GM18868 (cell line): ENCODE measurements at regions not wholly inside any gene's neighbourhood (a gene's known extent, or its start where the extent isn't known, plus 50 kb on each side); places are given as distances from the start of the nearest gene placed in this dataset.

Experiments used
- ATAC-seq: cut with Tn5 transposase; IDR thresholded peaks from one replicate; pipeline ENCODE4 v1.9.1; 2021; ENCODE audit warnings: mild to moderate bottlenecking, moderate library complexity; ENCODE audit not compliant: unreplicated experiment

DNA sequence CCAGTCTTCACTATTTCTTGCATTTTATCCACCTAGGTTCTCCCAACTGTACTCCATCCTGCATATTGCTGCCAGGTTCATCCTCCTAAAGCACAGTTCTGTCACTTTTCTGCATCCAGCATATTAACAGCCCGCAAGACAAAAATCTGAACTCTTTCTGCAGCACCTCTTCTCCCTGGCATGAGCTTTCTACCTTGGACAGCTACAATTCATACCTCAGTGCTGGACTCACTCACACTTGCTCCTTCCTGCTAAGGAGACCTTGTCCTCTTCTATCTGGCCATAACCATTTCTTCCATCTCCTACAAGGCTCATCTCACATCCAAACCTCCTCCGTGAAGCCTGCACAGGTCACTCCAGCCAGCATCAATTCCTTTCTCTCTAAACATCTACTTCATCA is 170.1 kb upstream of the GRIP1 start:
- ATAC-seq = no peak

DNA sequence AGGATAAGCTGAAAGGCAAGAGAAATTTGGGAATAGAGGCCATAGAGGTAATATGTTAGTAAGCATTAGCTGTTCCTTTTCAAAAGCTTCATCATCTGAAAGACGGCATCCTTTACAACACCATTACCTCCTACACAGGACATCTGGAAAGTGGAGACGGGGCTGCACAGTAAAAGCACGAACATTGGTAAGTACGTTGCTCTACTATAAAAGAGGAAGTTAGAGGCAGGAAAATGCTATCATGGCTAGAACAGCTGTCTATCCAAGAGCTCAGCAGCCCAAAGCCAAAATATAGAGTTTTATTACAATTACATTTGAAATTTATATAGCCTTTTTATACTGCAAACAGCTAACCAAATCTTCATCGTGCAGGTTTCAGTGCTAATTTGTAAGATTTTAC is 172.3 kb upstream of the GRIP1 start:
- no peak for ATAC-seq

DNA sequence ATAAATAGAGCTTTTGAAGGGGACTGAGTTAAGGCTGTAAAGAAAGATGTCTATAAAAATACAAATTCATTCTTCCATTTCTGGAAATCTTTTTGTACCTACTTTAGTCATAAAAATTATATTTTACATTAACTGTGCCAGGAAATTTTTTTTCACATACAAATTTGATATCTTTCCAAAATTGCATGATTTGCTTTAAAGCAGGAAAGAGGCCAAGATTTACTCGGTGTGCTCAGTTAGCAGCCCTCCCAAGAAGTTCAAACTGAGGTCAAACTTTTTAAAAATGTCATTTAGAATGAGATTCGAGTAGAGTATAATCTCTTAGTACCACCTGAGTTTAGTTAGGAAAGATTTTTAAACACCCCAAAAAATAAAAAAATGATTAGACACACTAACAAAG is 173.2 kb upstream of the GRIP1 start:
- no peak for ATAC-seq

DNA sequence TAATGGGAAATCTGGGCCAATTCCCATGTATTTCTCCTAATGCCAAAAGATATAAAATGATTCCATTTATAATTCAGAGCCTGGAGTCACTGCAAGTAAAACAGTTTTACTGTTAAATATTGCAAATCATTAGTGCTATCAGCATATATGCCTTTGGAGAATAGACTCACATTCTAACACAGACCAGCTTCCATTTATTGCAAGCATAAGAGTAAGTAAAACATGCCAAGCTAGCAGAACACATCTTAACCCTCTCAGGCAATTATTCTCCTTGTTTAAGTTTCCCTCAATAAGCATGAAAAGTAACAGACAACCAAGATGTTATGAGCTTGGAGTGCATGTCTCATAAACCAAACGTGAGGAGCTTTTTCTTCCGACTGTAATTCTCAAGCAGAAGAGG is 173.9 kb upstream of the GRIP1 start:
- no peak for ATAC-seq

DNA sequence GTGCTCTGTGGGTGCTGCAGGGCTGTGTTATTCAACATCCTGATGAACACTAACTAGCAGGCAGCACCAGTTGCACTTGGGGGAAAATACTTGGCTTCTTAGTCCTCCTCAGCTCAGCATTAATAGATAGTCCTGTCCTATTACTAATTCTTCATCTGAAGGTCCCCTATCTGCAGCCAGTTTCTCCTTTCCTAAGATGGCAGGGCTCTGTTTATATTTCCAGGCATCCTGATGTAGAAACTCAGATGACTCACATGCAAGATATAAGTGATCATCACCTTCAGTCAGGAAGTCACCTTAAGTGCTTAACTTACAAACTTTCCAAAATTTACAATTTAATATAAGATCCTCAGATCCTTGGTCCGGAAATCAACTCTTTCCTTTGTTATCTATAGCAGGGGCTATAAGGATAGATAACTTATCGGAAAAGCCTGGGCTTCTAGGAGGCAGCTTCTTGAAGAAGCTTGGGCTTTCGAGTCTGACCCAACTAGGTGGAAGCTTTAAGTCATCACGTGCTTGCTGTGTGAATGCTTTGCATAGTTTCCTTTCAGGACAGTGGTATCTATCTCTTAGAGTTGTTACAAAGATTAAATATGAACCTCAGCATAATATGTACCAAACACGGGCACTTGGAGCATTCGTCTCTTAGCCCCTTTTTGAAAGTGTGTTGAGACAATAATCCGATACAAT is 181.0 kb upstream of the GRIP1 start:
- no peak for ATAC-seq

DNA sequence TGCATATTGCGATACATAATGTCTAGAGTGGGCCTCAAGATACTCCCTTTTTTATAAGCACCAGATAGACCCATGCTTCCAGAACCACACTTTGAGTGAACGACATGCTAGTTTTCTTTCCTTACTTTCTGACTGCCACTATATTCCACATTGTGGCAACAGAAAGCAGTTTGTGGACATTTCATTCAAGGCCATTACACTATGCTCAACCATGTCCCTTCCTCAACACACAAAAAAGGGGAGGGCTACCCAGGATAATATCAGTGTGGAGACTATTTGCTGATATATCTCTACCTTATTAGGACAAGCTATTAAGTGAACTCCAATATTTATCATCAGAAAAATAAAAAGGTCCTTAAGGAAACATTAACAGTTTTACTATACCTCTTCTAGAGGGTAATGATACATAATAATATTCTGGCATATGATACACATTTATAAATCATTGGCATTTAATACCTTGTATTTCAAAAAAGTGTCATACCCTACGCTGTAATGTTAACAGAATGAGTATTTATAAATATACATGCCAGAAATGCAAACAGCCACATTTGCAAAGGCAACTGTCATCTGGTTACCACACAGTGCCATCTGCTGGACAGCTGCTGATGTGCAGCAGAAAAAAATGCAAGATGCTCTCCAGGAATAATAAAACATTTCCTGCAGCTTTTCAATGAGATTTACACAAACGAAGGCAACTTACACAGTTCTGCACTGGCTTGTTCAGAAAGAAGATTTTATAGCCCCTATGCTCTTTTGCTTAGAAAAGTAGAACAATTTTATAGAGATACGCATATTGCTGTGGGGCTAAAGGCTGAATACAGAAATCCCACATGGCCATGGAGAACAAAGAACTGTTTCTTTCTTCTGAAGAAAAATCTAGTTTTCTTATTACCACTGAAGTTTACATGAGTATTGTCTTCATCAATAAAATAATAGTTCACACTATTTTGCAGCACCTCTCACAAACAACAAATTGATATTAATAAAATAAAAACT is 182.2 kb upstream of the GRIP1 start:
- ATAC-seq = peak; percentile 70

DNA sequence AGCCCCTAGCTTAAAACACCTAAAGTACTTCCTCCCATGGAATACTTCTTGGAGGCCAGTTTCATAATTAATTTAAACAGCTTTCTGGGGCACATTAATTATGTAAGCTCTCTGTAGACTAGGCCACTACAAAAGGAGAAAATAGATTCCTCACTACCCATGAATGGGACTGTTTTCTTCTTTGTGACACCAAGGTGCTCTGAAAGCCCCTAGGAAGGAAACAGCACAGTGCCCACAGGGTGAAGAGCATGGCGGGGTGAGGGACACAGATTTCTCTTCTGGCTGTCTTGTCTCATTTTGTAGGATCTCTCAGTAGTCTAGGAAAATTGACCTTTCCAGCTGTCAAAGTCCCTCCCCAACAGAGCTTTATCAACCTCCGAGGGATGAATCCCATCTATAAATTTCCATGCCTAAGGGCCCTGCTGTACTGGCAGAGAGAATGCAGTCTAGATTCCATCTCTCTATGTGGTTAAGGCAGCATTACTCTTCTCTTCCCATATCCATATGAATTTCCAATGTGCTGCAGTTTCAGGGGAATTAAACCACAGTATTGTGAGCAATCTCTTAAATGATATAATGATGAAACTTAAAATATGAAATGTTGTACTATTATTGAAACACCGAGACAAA is 183.6 kb upstream of the GRIP1 start:
- ATAC-seq = no peak

DNA sequence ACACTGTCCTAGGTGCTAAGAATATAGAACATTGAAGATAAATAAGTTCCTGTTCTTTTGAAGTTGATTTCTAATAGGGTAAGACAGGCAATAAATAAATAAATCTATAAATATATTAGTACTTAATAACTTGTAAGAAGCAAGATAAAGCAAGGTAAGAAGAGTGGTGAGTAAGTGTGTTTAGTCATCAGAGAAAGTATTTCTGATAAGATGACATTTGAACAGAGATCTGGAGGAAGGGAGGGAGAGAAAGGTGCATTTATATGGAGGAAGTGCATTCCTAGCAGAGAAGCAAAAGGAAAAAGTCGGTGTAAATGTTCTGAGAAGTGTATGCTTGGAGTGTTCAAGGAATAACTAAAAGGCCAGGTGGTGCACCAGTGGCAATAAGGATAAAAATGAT is 184.4 kb upstream of the GRIP1 start:
- no peak for ATAC-seq

DNA sequence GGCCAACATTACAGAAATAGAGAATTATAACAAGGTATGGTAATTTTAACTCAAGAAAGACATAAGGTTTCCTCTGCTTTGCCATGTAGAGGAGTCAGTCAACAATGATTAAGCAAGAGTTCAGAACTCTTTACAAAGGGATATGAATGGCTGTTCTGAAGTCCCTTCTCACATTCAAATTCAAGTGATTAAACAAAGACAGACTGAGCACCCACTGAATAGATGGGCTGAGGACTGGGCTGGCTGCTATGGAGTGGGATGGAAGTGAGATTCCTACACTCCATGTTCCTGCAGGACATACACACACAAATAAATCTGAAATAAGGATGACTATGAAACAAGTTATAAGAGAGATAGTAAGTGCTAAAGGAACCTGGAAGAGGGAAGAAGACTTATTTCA is 199.0 kb upstream of the GRIP1 start:
- no peak for ATAC-seq

DNA sequence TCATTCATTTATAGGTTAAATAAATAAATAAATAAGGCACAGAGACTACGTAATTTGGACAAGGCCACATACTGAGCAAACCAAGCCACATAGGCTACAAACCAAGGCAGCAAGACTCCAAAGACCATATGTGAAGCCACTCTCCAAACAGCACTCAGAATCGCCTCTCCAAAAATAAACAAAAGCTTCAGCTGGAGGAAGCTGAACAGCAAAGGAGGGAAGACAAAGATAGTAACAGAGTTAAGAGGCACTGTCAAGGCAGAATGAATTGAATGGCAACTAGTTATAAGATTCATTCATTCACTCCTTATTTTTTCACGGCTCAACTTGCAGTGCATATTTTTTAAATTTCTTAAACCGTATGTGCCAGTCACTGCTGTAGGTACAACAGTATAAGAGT is 200.5 kb upstream of the GRIP1 start:
- ATAC-seq = no peak

DNA sequence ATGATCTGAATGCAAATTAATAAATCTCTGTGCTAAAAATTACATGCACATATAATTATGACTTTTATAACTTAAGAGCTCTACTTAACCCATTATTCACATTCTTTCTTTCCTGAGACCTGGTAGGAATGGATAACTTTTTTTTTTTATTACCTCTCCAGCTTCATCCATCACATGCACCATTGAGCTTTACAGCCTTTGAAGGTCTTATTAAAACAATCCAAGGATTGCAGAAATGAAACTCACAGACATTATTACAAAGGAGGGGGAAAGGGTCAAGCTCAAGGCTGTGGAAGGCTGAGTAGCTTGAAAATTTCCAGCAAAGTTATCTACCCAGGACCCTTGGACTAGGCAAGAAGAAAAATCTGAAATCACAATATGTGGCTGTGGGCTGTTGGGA is 202.5 kb upstream of the GRIP1 start:
- no peak for ATAC-seq

DNA sequence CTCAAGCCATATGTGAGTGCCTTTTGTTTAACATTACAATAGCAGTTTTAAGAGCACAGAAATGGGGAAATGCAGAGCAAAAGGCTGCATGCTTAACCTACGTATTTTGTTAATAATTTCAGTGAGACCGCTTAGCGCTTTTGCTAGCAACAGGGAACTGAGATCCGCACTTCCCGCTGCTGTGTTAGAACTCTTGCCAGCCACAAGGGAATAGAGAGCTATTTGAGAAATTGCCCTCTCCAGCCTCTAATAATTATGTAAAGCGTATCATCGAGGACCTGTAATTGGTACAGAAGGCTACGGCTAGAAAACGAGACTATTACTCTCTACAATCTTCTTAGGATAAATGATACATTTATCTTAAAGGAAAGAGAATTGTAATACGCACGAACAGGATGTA is 205.2 kb upstream of the GRIP1 start:
- no peak for ATAC-seq

DNA sequence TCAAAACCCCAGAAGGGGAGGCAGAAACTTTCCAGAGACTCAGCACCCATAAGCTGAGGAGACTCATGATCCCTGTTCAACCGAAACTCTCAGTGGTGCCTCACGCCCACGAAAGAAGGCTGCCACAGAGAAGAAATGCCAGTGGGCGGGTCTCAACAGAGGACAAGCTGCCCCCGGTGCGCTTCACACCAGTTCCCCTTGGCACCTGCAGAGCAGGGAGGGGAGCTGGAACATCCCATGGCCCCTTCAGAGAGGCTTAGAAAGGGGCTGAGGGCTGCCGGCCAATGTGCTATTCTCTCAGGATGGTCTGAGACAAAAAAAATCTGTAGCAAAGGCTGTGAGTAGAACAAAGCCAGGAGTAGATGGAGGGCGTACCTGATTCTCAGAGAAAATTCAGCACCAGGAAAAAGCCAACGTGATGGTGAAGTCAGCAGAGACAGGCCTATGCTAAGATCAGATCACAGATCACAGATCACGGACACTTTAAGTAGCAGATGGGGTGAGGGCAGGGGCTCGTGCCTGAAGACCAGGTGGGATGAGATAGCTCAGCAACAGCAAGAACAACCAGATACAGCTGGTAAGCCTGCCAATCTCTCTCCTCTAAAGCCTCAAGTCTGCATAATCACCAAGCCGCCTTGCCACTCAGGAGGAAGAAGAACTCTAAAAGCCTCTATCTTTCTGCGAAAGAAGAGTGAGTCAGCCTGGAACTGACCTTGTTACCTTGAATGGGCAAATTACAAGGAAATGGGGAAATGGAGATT is 206.4 kb upstream of the GRIP1 start:
- no peak for ATAC-seq

DNA sequence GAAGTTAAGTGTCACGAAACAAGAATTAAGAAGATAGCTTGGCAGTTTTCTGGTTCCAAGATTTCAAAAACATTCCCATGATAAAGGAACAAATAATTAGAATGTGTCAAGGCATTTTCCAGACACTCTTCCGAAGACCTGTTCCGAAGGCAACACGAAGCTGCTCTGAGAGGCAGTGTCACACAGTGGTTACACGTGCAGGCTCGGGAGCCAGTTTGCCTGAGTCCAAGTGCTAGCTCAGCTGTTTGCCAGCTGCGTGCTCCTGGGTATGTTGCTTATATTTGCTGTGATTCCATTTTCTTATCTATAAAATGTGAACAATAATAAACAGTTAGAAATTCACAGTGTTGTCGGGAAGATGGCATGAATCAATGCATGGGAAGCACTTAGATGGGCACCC is 217.9 kb upstream of the GRIP1 start:
- no peak for ATAC-seq

DNA sequence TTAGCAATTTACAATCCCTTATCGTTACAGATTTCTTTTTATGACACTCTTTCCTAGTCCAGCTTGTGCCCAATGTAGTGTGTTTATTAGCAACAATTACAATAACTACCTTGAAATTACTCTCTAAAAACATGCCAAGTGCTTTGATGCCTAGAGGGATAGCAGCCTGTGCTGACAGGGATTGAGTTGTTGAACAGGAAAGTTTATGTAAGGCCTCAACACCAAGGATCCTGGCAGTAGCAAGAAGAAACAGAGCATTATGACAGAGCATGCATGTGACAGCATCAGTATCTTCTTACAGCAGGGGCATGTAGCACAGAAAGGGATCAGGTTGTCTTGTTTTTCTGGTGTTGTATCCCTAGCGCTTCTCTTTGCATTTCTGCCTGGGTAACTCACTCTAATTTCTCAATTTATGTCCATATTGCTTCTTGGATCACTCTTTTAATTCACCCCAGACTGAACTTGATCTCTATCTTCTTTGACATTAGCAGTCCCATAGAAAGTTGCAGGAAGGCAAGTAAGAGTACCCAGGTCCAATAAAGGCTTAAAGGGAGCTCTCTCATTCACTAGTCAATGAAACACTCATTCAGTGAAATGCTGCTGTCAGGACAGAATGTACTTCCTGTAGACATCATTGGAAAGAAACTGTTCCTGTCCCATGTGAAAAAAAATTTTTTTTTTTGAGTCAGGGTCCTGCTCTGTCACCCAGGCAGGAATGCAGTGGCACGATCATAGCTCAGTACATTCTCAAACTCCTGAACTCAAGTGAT is 220.0 kb upstream of the GRIP1 start:
- no peak for ATAC-seq

DNA sequence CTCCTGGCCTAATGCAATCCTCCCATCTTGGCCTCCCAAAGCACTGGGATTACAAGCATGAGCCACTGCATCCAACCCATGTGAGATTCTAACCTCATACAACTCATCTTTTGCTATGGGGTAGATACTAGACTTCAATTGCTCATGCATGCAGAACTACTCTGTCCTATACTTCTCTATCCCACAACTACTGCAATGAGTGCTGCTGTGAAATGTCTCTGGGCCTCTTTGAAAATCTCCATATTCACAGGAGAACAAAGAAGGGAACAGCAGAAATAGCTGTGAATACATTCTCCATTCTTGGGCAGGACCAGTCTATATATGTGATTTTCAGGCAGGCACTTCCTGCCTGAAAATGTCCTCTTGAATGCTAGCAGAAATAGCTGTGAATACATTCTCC is 220.7 kb upstream of the GRIP1 start:
- ATAC-seq = no peak

DNA sequence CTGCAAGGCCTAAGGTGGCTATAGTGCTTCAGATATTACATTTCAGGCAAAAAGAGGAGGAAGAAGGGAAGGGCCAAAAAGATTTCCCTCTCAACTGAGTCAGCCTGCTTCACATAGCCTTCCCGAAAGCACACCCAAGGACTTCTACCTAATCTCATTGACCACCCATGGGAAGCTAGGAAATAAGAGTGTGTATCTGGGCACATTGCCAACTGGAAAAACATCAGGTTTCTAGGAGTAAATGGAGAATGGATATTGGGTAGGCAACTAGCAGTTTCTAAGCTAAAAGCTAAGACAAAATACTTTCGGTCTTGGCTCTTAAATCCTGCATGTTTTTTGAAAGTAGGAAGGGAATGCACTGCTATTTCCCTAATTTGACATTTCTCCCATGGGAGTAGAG is 221.7 kb upstream of the GRIP1 start:
- no peak for ATAC-seq

DNA sequence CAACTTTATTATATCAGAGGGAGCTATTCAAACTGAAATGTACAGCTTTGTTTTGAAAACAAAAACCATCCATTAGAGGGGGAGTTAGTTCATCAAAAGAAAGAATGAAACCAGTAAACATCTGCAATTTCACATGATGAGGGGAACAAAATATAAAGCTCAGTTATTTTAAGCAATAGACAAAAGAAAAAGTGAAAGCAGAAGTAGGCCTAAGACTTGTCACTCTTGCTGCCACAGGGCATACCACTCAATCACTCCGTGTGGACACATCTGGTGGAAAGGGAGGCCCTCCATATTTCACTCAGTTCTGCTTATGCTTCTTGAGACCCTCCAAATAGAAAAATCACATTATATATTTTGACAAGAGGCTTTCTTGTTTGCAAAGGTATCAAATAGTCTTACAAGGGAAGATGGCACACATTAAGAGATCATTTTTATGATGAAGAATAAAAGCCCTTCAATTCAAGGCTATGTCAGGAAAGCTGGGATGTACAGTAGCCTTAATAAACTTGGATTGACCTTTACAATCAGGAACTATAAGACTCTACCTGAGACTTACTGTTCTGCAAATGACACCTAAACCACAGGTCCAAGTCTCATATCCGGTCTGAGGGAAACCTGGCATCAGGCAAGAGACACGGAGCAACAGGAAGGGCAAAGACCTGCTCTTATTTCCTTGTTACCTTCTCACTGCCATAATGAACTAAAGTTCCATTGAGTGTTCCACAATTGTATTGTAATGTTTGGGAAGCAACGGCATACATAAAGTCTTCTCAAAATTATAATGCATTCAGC is 222.5 kb upstream of the GRIP1 start:
- peak; percentile 92 for ATAC-seq

DNA sequence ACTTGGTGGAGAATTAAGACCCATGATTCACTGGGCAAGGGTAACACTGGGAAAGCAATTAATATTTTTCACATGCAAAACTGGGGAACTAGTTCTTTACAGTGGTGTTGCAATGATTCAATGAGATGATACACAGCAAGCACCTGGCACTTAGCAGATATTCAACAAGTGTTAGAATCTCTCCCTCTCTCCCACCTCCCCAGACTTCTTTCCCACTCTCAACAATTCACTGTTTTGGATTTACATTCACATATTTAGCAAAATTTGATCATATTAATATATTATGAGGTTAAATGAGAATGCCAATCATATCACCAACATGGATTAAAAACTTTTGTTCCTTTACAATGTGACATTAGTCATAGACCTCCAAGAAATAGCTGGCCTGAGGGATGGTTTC is 223.1 kb upstream of the GRIP1 start:
- no peak for ATAC-seq
